H9 (cell line): ENCODE measurements at regions not wholly inside any gene's neighbourhood (a gene's known extent, or its start where the extent isn't known, plus 50 kb on each side); places are given as distances from the start of the nearest gene placed in this dataset.

Experiments
- DNase-seq: peaks from one replicate; pipeline ENCODE4 v3.0.0-alpha.2; 2017
- H2AFZ ChIP-seq: one replicate; pipeline ENCODE4 v1.6.1; 2013; ENCODE audit warnings: mild to moderate bottlenecking, low read length, control low read depth, moderate library complexity
- H2AK5ac ChIP-seq: 2 replicates; pipeline ENCODE4 v1.6.1; 2013; ENCODE audit warnings: low read length, control low read depth, mixed read lengths; ENCODE audit not compliant: insufficient read length
- H2BK120ac ChIP-seq: one replicate; pipeline ENCODE4 v1.6.1; 2013; ENCODE audit warnings: low read depth, mild to moderate bottlenecking, low read length, control low read depth, inconsistent platforms; ENCODE audit not compliant: poor library complexity, severe bottlenecking
- H2BK12ac ChIP-seq: 2 replicates; pipeline ENCODE4 v1.6.1; 2013; ENCODE audit warnings: low read length, control low read depth, mixed read lengths, low read depth; ENCODE audit not compliant: insufficient read length
- H2BK15ac ChIP-seq: 2 replicates; pipeline ENCODE4 v1.6.1; 2013; ENCODE audit warnings: low read depth, low read length, control low read depth
- H2BK20ac ChIP-seq: one replicate; pipeline ENCODE4 v1.6.1; 2013; ENCODE audit warnings: low read depth, mild to moderate bottlenecking, low read length, control low read depth, inconsistent platforms; ENCODE audit not compliant: poor library complexity, severe bottlenecking
- H2BK5ac ChIP-seq: 2 replicates; pipeline ENCODE4 v1.6.1; 2013; ENCODE audit warnings: low read length, control low read depth, mixed read lengths; ENCODE audit not compliant: insufficient read length
- H3K14ac ChIP-seq: 2 replicates; pipeline ENCODE4 v1.6.1; 2013; ENCODE audit warnings: low read length, control low read depth; ENCODE audit not compliant: insufficient read depth
- H3K18ac ChIP-seq: 2 replicates; pipeline ENCODE4 v1.6.1; 2013; ENCODE audit warnings: low read depth, mild to moderate bottlenecking, mixed read lengths, low read length, control low read depth; ENCODE audit not compliant: insufficient read length
- H3K23ac ChIP-seq: 2 replicates; pipeline ENCODE4 v1.6.1; 2013; ENCODE audit warnings: low read length, control low read depth, mixed read lengths, low read depth; ENCODE audit not compliant: insufficient read length
- H3K23me2 ChIP-seq: 2 replicates; pipeline ENCODE4 v1.6.1; 2013; ENCODE audit warnings: low read depth, mild to moderate bottlenecking, mixed read lengths, low read length, control low read depth; ENCODE audit not compliant: insufficient read length, poor library complexity, severe bottlenecking
- H3K27ac ChIP-seq: 2 replicates; pipeline ENCODE4 v1.5.1; 2013; ENCODE audit warnings: low read length, control low read depth, mixed read lengths, low read depth; ENCODE audit not compliant: insufficient read length
- H3K27me3 ChIP-seq: 2 replicates; pipeline ENCODE4 v1.6.1; 2013; ENCODE audit warnings: low read length, control low read depth, inconsistent platforms; ENCODE audit not compliant: insufficient read depth
- H3K4ac ChIP-seq: 2 replicates; pipeline ENCODE4 v1.6.1; 2013; ENCODE audit warnings: low read depth, mild to moderate bottlenecking, control low read depth, inconsistent platforms, low read length, moderate library complexity
- H3K4me1 ChIP-seq: 2 replicates; pipeline ENCODE4 v1.6.1; 2013; ENCODE audit warnings: low read length, control low read depth, inconsistent platforms; ENCODE audit not compliant: insufficient read depth
- H3K4me2 ChIP-seq: 2 replicates; pipeline ENCODE4 v1.6.1; 2013; ENCODE audit warnings: low read length, control low read depth, mixed read lengths; ENCODE audit not compliant: insufficient read length, insufficient read depth
- H3K56ac ChIP-seq: 2 replicates; pipeline ENCODE4 v1.6.1; 2013; ENCODE audit warnings: low read depth, mild to moderate bottlenecking, mixed read lengths, low read length, control low read depth; ENCODE audit not compliant: insufficient read length
- H3K79me1 ChIP-seq: 2 replicates; pipeline ENCODE4 v1.6.1; 2013; ENCODE audit warnings: low read depth, mild to moderate bottlenecking, moderate library complexity, low read length, control low read depth, inconsistent platforms; ENCODE audit not compliant: insufficient read depth, poor library complexity, severe bottlenecking
- H3K79me2 ChIP-seq: 2 replicates; pipeline ENCODE4 v1.6.1; 2013; ENCODE audit warnings: low read length, control low read depth, inconsistent platforms; ENCODE audit not compliant: insufficient read depth
- H3K9ac ChIP-seq: 2 replicates; pipeline ENCODE4 v1.6.1; 2013; ENCODE audit warnings: low read length, control low read depth, mixed read lengths; ENCODE audit not compliant: insufficient read length; ENCODE audit errors: extremely low read depth
- H3K9me3 ChIP-seq: one replicate; pipeline ENCODE4 v1.6.1; 2013; ENCODE audit warnings: low read depth, low read length, inconsistent platforms; ENCODE audit not compliant: control insufficient read depth
- H3T11ph ChIP-seq: one replicate; pipeline ENCODE4 v1.6.1; 2013; ENCODE audit warnings: mild to moderate bottlenecking, low read length, control low read depth, inconsistent platforms
- H4K20me1 ChIP-seq: one replicate; pipeline ENCODE4 v1.6.1; 2013; ENCODE audit not compliant: control insufficient read depth, insufficient read length, insufficient read depth
- H4K5ac ChIP-seq: 2 replicates; pipeline ENCODE4 v1.6.1; 2013; ENCODE audit warnings: low read depth, mild to moderate bottlenecking, mixed read lengths, low read length, control low read depth; ENCODE audit not compliant: insufficient read length
- H4K8ac ChIP-seq: replicated peaks from 2 replicates; pipeline ENCODE4 v1.6.1; 2013; ENCODE audit warnings: low read length, control low read depth, mixed read lengths, low read depth; ENCODE audit not compliant: insufficient read length
- H4K91ac ChIP-seq: 2 replicates; pipeline ENCODE4 v1.6.1; 2013; ENCODE audit warnings: low read depth, mild to moderate bottlenecking, moderate library complexity, mixed read lengths, low read length, control low read depth; ENCODE audit not compliant: insufficient read length
- H3K27ac Mint-ChIP-seq, 3 experiments: 2 replicates in 2 of 3; 3 replicates in 1 of 3; pipeline ENCODE4 v1.8.0; 2020 to 2021; ENCODE audit warnings: mixed read lengths in 3 of 3, mild to moderate bottlenecking in 1 of 3, moderate library complexity in 1 of 3
- H3K27me3 Mint-ChIP-seq: 2 replicates; pipeline ENCODE4 v1.8.0; 2021; ENCODE audit warnings: low read depth, mild to moderate bottlenecking, moderate library complexity, mixed read lengths
- H3K36me3 Mint-ChIP-seq, 3 experiments: 2 replicates in 2 of 3; 3 replicates in 1 of 3; pipeline ENCODE4 v1.8.0; 2020 to 2021; ENCODE audit warnings: low read depth in 3 of 3, mixed read lengths in 3 of 3; ENCODE audit not compliant: insufficient read depth in 1 of 3
- H3K4me1 Mint-ChIP-seq, 2 experiments: 2 replicates each; pipeline ENCODE4 v1.8.0; 2020; ENCODE audit warnings: mixed read lengths in 2 of 2
- H3K4me3 Mint-ChIP-seq, 2 experiments: 2 replicates in 1 of 2; 3 replicates in 1 of 2; pipeline ENCODE4 v1.8.0; 2020 to 2021; ENCODE audit warnings: mild to moderate bottlenecking in 2 of 2, mixed read lengths in 2 of 2, moderate library complexity in 1 of 2
- H3K9me3 Mint-ChIP-seq, 2 experiments: 2 replicates in 1 of 2; 3 replicates in 1 of 2; pipeline ENCODE4 v1.8.0; 2020; ENCODE audit warnings: mild to moderate bottlenecking in 2 of 2, mixed read lengths in 2 of 2, moderate library complexity in 1 of 2
- TF ChIP-seq, protein P1 (sequence below): fragments of 200-600 bp; sonication (generic); conservative IDR thresholded peaks from 3 replicates; pipeline ENCODE4 v1.8.0; 2021; ENCODE audit warnings: antibody characterized with exemption, mild to moderate bottlenecking

GRCh38 chr6:139612135-139612465 lies 237.7 kb upstream of the CITED2 start:
- Histone ChIP-seq H2BK15ac (no peak overlapping the region), H3K4me1 (peaks cover 10% of the 10 kb centered on the region; the same call in 1 of the 2 replicates), H4K8ac (no peak overlapping the region), H2BK12ac (no peak overlapping the region), H3K27me3 (no peaks in the 10 kb centered on the region), H2BK20ac (no peak overlapping the region), H2AK5ac (no peak overlapping the region), H3K23me2 (no peaks in the 10 kb centered on the region), H2BK5ac (no peak overlapping the region), H3K79me2 (no peaks in the 10 kb centered on the region), H4K20me1 (no peaks in the 10 kb centered on the region), H3T11ph (no peak overlapping the region), H3K4me2 (no peak overlapping the region), H3K14ac (no peak overlapping the region), H3K27ac (no peak overlapping the region), H3K9ac (no peak overlapping the region), H4K91ac (no peak overlapping the region), H2AFZ (no peak overlapping the region), H3K23ac (no peak overlapping the region), H3K4ac (no peak overlapping the region), H3K56ac (no peak overlapping the region), H3K79me1 (no peaks in the 10 kb centered on the region), H3K9me3 (no peaks in the 10 kb centered on the region), H3K18ac (no peak overlapping the region), H4K5ac (no peak overlapping the region), H2BK120ac (no peak overlapping the region)
- Mint-ChIP-seq H3K4me1 (peaks cover 36 to 40% of the 10 kb centered on the region in 2 experiments), H3K9me3 (peaks cover 0 to 3% of the 10 kb centered on the region in 2 experiments; a peak in 2 of 5 replicates), H3K27ac (0 out of 7 replicates have a peak overlapping the region, but pooled peaks of 1 of the 3 experiments have one; percentile 79), H3K4me3 (no peak overlapping the region), H3K36me3 (peaks cover 0 to 4% (median 0%) of the 10 kb centered on the region in 3 experiments; a peak in 2 of 7 replicates), H3K27me3 (no peaks in the 10 kb centered on the region)
- DNase-seq = no peak
- TF ChIP-seq, protein P1, sequence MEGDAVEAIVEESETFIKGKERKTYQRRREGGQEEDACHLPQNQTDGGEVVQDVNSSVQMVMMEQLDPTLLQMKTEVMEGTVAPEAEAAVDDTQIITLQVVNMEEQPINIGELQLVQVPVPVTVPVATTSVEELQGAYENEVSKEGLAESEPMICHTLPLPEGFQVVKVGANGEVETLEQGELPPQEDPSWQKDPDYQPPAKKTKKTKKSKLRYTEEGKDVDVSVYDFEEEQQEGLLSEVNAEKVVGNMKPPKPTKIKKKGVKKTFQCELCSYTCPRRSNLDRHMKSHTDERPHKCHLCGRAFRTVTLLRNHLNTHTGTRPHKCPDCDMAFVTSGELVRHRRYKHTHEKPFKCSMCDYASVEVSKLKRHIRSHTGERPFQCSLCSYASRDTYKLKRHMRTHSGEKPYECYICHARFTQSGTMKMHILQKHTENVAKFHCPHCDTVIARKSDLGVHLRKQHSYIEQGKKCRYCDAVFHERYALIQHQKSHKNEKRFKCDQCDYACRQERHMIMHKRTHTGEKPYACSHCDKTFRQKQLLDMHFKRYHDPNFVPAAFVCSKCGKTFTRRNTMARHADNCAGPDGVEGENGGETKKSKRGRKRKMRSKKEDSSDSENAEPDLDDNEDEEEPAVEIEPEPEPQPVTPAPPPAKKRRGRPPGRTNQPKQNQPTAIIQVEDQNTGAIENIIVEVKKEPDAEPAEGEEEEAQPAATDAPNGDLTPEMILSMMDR = no peak
